ENCODE measurements at regions not wholly inside any gene's neighbourhood (a gene's known extent, or its start where the extent isn't known, plus 50 kb on each side); places are given as distances from the start of the nearest gene placed in this dataset.

DNA sequence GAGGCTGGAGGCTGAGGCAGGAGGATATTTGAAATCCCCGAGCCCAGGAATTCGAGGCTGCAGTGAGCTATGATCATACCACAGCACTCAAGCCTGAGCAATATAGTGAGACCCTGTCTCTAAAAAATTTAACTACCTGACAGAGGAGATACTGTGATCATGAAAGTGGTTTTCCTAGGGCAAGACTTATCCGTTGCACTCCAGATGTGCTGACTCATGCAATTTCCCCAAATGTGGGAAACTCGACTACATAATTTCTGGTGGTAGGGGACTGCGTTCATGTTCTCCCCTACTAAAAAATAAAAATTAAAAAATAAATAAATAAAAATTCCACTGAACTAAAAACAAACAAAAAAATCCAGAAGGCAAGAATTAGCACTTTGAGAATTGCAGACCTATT is 271.7 kb downstream of the SHQ1 start:
- TF ChIP-seq CTCF (conservative IDR thresholded peaks at IDR 0.05) (no peak), EZH2 (IDR thresholded peaks at IDR 0.05; ENCODE audit: low read depth) (no peak)
